ENCODE measurements at regions not wholly inside any gene's neighbourhood (a gene's known extent, or its start where the extent isn't known, plus 50 kb on each side); places are given as distances from the start of the nearest gene placed in this dataset.

GRCh38 chr20:17036541-17036940 lies 190.3 kb upstream of the PCSK2 start:
- Histone ChIP-seq H3K4ac (ENCODE audit: low read depth, low read length) (no peak overlapping the region), H2BK120ac (ENCODE audit: low read depth, low read length, poor library complexity, severe bottlenecking) (no peak overlapping the region), H3K27ac (ENCODE audit: insufficient read length, low read depth, low read length) (no peak overlapping the region), H3K4me2 (ENCODE audit: insufficient read depth, insufficient read length, low read length) (no peak overlapping the region), H3K79me2 (ENCODE audit: insufficient read depth, low read length) (no peaks in the 10 kb centered on the region), H2AK5ac (ENCODE audit: insufficient read length, low read length) (no peak overlapping the region), H4K8ac (replicated peaks; ENCODE audit: insufficient read length, low read depth, low read length) (no peak overlapping the region), H3K14ac (ENCODE audit: insufficient read depth, low read length) (no peak overlapping the region), H2AFZ (ENCODE audit: low read length) (no peak overlapping the region), H3K9ac (ENCODE audit: extremely low read depth, insufficient read length, low read length) (no peak overlapping the region), H3K9me3 (ENCODE audit: control insufficient read depth, low read depth, low read length) (no peaks in the 10 kb centered on the region), H3K56ac (ENCODE audit: insufficient read length, low read depth, low read length) (no peak overlapping the region), H4K5ac (ENCODE audit: insufficient read length, low read depth, low read length) (no peak overlapping the region), H2BK5ac (ENCODE audit: insufficient read length, low read length) (no peak overlapping the region), H3K23ac (ENCODE audit: insufficient read length, low read depth, low read length) (no peak overlapping the region), H2BK20ac (ENCODE audit: low read depth, low read length, poor library complexity, severe bottlenecking) (no peak overlapping the region), H3K23me2 (ENCODE audit: insufficient read length, low read depth, low read length, poor library complexity, severe bottlenecking) (no peaks in the 10 kb centered on the region), H2BK15ac (ENCODE audit: low read depth, low read length) (no peak overlapping the region), H3K79me1 (ENCODE audit: insufficient read depth, low read depth, low read length, poor library complexity, severe bottlenecking) (no peaks in the 10 kb centered on the region), H4K20me1 (ENCODE audit: control insufficient read depth, insufficient read depth, insufficient read length) (no peaks in the 10 kb centered on the region), H3T11ph (ENCODE audit: low read length) (no peak overlapping the region), H3K4me1 (ENCODE audit: insufficient read depth, low read length) (peaks cover 2% of the 10 kb centered on the region; the same call in 1 of the 2 replicates), H3K18ac (ENCODE audit: insufficient read length, low read depth, low read length) (no peak overlapping the region), H3K27me3 (ENCODE audit: insufficient read depth, low read length) (no peaks in the 10 kb centered on the region), H2BK12ac (ENCODE audit: insufficient read length, low read depth, low read length) (no peak overlapping the region), H4K91ac (ENCODE audit: insufficient read length, low read depth, low read length) (no peak overlapping the region)
- no peak for TF ChIP-seq CTCF (conservative IDR thresholded peaks at IDR 0.05)
- H3K36me3 Mint-ChIP-seq (ENCODE audit: insufficient read depth in 1 of 3, low read depth in 3 of 3), result no peaks in the 10 kb centered on the region
- no peak overlapping the region for H3K27ac Mint-ChIP-seq
- H3K27me3 Mint-ChIP-seq (ENCODE audit: low read depth), result no peaks in the 10 kb centered on the region; the same call in 1 of the 2 replicates
- WGBS (ENCODE audit: extremely low coverage, insufficient read length, low lambda C conversion rate), result no CpG with 5 or more reads among the region's 1 CpG
- H3K9me3 Mint-ChIP-seq, result peaks cover 0 to 4% of the 10 kb centered on the region in 2 experiments; a peak in 1 of 5 replicates
- DNase-seq, result no peak
- peaks cover 5 to 7% of the 10 kb centered on the region in 2 experiments; a peak in 3 of 4 replicates for H3K4me1 Mint-ChIP-seq
- no peak overlapping the region for H3K4me3 Mint-ChIP-seq

Measured in H9 (cell line).